Kidney glomerular epithelial cell (primary cell): ENCODE measurements at regions not wholly inside any gene's neighbourhood (a gene's known extent, or its start where the extent isn't known, plus 50 kb on each side); places are given as distances from the start of the nearest gene placed in this dataset.
"Not testable (repeated sequence)": the region's sequence is repeated elsewhere in the genome, so short reads cannot be mapped to it uniquely, and the experiment has no call there.

Source experiments
- DNase-seq: peaks from one replicate; lab custom pipeline; 2025; lab: John Stamatoyannopoulos, UW

DNA sequence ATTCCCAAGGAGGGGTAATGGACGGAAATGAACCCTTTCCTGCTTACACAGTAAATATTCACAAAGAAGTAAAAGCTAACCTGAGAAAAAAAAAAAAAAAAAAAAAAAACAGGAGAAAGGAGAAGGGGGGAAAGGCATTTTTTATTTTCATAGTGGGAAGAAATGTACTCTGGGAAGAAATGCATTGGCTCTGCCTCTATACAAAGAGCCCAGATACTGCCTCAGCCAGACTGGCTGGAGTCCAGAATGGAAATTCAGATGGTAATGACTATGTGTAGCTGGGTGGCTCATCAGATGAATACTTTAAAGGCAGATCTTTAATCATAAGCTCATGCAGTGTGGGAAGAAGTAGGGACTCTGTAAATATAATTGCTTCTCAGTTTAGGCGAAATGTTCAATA lies 124.9 kb upstream of the ZNF608 start:
- peak; percentile 12 for DNase-seq

DNA sequence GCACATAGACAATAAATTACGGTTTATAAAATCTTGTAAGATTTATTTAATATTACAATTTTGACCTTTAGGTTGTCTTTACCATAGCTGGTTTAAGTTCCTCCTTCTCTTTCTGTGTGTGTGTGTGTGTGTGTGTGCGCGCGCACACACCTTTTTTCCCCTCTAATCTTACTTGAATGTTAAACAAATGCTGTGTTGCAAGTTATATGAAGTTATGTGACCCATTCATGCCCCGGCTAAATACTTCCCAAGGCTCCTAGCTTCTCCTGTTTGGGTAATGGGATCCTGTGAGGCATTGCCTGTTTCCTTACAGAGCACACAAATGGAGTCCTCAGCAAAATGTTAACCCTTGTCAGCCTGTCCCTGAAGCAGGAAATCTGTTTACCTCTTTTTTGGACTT lies 125.6 kb upstream of the ZNF608 start:
- no peak for DNase-seq

DNA sequence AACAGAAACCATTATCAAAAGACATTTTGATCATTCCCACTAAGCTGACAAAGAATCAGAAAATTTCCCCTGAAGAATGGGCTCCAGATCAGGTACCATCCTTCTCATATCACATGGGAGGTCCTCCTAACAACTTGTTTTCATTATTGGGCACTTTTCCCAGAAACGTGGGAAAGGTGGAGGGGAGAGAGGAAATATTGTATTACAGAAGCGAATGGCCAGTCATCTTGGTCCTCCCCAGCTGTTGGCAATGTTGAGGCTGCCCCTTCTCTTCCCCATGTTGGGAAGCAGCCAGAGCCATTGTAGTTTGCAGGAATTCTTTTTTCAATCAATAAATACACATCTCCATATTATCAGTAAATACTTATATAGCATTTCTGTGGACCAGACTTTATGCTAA lies 126.2 kb upstream of the ZNF608 start:
- DNase-seq, result no peak

DNA sequence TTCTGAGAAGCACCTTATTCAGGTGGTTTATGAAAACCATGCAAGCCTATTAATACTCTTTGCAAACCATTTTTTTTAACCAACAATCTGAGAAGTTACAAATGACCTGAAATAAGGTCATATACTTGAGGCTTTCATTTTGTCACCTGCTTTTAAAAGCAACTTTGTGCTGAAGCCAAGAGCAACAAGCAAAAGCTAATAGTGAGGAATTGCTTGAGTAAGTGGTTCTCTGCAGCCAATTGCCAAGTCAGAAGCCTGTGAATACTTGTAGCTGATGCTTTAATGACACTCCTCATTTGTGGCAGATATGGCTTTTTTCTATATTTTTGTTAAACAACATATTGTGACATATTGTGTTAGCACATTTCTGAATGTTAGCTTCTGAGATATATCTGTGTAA lies 126.7 kb upstream of the ZNF608 start:
- DNase-seq, result no peak

DNA sequence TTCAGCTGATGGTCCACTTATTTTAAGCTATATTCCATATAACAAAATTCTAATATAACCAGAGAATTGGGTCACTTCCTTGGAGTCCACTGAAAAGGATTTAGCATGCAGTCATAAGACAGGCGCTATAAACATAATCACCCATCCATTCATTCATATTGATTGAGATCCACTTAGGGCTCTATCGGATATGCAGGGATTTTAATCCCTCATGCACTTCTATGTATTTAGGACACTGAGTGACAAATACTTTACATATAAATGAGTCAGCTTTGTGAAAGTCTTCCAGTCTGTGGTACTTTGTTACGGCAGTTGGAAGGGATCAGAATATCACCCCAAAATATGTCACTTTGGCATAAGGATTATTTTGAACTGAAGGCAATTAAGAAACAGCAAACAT lies 127.3 kb upstream of the ZNF608 start:
- DNase-seq, result no peak

DNA sequence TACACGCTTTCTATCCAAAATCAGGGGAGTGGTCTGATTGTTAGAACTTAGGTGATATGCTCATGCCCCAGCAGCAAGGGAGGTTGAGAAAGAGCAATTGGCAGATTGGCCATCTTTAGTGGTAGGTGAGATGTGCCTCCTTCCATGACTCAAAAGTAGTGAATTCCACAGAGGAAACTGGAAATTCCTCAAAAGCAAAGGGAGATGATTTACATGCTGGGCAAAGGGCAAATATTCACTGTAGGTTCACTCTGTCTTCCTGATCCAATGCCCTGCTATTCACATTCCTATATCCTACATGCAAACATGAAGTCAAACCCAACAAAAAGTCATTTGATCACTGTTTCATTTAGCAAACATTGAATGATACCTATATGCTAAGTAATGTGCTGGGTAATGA lies 130.1 kb upstream of the ZNF608 start:
- DNase-seq, result peak; percentile 21

DNA sequence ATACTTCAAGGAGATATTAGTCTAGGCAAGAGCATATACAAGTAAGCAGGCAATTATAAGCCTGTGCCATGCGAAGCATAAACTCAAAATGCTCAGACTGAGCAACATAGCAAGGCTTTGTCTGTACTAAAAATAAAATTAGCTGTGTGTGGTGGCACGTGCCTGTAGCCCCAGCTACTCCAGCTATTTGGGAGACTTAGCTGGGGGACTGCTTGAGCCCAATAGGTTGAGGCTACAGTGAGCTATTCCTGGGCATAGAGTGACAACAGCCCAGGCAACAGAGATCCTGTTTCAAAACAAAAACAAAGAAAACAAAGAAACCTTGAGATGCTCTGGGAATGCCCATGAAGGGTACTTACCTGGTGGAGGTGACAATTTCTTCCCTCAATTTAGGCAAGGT lies 130.5 kb upstream of the ZNF608 start:
- DNase-seq, result no peak

DNA sequence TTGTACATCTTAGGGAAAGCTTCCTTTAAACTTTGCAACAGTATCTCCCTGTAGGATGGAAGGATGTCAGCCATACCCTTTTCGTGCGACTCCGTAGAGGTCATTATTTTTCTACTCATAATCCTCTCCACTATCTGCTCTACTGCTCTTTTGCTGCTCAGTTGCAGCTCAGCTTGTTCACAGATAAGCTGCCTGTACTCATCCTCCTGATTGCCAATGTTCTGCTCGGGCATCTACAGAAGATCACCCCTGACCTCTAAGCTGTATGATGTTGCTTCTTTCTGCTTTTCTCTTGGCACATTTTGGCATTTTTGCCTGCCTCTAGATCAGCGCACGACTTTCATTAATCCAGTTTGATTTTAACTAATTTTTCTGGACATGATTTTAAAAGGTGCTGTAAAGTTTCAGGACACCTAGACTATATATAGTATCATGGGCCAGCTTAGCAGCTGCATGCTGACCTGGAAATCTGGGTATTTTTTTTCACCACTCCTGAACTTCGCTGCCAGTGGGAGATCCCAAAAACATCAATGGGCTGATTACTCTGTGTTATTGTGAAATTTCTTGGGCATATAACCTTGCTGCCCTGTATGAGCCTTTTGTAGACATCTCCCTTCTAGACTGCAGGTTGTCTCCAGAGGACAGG lies 131.2 kb upstream of the ZNF608 start:
- no peak for DNase-seq

DNA sequence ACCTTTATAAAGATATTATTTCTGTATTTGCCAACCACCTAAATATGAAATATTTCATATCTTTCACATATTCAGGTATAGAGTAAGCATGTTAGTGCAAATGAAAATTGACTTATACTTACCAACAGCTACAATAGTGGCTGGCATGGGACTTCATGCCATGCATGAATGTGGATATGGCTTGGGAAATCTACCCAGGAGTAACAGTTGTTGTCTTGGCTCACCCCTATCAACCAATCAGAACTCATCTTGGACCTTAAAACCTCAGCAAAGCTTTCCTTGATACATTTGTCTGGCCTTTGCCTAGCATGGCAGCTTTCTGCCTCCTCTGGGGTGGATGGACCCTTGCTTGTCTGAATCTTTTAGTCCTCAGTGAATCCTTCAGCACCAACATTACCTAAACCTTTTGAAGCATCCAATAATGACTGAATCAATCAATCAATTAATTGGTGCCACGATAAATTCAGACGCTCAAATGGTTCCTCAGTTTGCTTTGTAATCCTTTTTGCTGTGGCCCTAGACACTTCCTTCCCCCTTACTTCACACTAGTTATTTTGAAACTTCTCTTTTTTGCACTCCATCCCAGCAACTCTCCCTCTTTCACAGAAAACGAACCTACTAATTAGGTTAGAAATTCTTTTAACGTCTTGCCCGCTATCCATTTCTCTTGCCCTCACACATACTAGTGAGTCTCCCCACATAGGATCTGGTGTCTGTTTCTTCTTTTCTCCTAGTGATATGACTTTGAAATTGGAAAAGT lies 132.3 kb upstream of the ZNF608 start:
- DNase-seq, result no peak

DNA sequence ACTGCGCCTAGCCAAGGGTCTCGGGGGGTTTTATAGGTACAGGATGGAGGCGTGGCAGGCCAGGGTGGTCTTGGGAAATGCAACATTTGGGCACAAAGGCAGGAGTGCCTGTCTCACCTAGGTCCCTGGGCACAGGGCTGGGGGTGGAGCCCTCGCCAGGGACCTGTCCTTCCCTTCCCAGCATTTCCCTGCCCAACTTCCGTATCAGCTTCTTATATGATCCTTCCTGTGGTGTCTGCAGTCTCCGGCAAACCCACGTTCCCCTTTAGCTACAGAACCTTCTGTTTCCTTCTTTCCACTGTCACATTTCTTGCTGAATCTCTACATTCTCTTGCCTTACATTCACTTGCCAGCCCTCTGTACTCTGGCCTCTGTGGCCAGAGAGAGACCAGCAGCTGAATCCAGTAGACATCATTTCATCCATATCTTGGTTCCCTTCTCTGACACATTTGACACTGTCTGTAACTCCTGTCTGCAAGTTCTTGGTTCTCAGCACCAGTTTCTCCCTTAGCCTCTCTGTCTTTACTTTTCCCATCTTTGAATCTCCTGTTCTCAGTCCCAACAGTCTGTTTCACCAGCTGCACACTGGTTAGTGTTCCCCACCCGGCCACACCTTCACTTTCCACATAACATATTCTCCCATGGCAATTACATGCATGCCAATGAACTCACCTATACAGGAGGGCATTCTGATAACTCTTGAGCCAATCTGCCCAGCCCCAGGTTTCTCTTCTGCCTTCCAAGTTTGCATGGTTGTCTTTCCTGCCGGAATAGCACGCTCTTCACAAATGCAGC lies 134.7 kb upstream of the ZNF608 start:
- no peak for DNase-seq

DNA sequence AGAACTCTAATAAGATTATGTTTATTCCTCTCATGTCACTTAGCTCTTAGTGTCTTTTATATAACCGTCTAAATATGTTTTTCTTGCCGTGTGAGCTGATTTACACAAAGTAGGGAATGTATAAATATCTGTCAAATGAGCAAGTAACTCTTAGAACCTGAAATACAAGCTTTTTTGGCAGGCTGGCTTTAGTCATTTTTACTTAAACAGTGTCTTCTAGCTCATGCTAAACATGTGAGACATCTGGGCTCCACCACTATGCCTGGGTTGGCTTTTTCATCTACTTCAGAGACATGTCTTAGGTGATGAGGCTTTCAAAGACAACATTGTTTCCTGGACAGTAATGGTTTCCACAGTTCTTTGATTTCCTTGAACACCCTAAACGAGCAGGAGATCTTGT lies 137.2 kb upstream of the ZNF608 start:
- DNase-seq, result no peak

DNA sequence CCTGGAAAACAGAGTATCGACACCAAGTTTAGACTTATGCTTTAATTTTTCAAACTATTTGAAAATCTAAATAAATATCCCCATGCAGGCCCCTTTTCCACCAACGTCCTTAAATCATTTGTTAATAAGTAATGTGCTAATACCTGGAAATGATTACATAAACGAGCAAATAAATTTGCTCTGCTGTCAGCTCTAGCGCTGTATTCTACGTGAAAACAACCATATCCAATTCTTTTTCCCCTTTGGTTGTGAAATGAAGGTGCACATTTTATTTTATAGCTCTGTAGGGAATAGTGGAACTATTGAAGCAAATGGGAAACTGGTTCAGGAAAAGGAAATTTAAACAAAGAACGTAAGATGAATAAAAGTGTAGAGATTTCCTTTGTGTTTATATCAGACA lies 137.7 kb upstream of the ZNF608 start:
- DNase-seq, result no peak

DNA sequence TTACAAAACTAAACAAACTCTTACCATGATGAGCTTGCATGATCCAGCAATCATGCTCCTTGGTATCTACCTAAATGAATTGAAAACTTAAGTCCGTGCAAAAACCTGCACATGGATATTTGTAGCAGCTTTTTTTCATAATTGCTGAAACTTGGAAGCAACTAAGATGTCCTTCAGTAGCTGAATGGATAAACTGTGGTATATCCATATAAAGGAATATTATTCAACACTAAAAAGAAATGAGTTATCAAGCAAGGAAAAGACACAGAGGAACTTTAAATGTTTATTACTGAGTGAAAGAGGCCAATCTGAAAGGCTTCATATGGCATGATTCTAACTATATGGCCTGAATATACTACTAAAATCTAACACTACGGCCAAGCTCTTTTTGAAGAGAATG lies 139.1 kb upstream of the ZNF608 start:
- DNase-seq, result no peak

DNA sequence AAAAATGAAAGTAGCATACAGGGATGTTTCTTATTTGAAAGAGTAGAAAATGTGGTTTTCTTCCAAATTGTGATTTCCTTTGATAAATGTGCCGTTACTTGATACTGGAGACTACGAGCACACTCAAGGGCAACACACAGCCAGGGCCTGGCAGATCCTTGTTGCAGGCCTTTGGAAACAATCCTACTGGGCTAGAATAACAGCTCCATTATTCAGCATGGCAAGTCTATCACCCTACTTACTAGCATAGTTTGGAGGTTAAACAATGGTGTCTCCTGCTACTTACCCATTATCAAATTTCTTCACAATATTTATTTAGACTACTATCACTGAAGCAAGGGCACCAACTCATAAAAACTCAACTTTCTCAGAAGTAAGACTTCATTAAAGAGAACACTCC lies 140.8 kb upstream of the ZNF608 start:
- DNase-seq, result no peak

DNA sequence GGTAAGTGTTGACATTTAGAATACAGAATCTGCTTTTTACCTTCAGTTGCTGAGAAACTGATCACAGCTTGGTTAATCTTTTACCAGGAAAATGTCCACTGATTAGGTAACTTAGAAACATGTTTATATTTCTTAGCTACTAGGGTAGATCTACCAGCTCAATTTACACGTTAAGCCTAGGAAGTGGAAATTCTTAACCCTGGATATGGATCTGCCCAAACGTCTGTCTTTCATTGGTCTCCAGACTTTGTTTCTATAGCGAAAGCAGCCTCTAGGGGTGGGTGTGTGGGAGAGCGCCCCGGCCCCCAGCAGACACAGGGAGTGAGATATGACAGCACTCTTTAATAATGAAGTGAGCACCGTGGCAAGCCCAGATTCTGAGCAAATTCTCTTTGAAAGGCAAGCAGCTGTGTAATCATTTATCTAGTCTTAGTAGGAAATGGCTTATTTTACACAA lies 141.6 kb upstream of the ZNF608 start:
- peak; percentile 86 for DNase-seq

DNA sequence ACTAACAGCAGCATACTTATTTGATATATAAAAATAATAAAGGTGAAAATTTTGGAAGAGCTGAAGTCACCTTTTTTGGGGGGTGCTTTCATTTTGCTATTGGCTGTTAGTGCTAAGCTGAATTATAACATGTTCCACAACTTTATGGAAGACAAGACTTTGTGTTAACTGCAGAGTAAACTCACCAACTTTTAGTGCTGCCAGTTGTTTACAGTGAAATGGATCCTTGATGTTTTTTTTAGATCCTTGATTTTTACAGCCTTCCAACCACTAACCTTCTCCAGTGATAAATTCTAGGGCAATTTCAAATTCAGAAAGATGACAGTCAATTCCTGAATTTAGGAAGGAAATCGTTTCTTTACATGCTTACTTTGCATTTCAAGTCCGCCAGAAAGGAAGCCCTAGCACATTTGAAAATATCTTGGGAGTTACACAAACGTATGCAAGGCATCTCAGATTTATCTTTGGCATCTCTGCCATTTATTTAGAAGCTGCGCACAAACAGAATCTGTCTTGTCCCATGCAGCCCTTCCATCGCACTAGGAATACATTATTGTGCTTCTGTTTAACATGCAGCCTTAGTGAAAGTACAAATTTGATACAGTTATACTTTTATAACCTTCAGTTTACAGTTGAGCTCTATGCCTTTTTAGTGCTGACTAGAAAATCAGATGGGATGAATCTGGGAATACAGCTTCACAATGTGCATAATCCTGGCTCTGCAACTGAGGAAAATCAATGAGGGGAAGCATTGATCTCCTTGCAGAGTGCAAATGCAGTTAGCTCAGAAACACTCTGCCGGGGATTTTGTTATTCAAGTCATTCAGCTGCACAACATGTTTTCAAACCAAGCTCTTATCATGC lies 142.4 kb upstream of the ZNF608 start:
- DNase-seq, result no peak

DNA sequence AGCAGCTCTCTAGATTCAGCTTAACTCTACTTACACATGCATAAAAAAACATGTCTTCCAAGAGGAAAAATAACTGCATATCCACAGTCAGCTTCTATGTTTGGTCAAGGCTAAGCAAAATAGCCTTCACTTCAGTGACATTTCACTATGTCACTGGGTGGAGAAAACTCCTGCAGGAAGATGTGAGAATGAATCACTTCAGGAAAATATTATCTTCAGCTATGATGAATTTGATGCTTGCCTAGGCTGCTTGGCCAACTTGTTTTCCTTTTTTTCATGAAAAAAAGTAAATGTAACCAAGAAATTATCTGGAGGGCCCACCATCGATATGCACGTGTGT lies 143.0 kb upstream of the ZNF608 start:
- DNase-seq, result no peak

DNA sequence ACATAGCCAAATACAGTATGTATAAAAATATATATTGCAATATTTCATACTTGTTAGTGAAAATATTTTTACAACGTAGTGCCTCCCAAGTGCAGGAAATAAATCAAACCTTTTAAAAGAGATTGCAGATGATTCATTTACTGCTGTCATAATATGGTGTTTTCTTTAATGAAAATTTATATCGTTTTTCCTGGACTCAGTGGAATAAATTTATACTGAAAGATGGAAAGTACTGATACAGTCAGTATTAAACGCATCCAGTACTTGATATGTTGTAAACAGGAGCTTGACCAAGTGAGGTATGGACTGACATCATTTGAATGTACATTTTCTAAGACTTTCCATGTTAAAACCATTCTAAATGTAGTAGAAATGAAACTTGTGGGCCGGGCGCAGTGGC lies 143.4 kb upstream of the ZNF608 start:
- no peak for DNase-seq

DNA sequence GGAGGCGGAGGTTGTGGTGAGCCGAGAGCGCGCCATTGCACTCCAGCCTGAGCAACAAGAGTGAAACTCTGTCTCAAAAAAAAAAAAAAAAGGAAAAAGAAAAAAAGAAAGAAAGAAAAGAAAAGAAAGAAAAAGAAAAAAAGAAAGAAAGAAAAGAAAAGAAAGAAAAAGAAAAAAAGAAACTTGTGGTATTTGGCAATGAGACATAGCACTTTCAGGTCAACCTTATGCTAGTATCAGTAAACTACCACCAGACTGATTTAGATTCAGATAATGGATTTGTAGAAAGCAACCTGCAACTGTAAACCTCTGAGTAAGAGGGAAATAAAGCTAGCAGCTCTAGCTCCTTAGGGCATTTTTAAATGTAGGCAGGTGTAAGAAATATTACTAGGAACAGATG lies 144.0 kb upstream of the ZNF608 start:
- DNase-seq, result not testable (repeated sequence)

DNA sequence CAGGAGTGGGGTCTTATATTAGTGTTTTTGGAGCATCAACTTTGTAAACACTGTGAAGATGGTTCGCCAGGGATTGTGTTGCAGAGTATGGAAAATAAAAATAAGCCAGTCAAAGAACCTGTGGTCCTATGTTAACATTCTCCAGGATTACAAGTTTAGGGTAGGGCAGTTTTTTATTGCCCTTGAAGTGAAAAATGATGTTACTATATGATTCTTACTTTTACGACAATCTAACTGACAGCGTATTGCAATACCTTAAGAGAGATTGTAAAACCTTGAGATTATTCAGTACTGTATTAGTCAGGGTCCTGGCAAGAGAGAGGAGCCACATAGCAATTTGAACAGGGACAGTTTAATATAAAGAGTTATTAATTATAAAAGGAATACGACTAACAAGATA lies 144.7 kb upstream of the ZNF608 start:
- no peak for DNase-seq

DNA sequence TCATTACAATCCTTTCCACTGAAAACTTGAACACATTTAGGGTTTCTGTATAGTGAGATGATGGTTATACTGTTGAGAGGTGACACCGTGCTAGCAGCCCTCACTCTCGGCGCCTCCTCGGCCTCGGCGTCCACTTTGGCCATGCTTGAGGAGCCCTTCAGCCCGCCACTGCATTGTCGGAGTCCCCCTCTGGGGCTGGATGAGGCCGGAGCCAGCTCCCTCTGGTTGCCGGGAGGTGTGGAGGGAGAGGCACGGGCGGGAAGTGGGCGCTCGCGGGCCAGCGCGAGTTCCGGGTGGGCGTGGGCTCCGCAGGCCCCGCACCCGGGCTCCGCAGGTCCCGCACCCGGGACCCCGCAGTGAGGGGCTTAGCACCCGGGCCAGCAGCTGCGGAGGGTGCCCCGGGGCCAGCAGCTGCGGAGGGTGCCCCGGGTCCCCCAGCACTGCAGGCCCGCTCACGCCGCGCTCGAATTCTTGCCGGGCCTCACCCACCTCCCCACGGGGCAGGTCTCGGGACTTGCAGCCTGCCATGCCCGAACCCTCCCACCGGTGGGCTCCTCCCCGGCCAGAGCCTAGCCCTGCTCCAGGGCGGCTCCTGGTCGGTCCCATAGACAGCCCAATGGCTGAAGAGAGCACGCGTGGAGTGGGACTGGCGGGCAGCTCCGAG lies 145.9 kb upstream of the ZNF608 start:
- DNase-seq, result no peak

DNA sequence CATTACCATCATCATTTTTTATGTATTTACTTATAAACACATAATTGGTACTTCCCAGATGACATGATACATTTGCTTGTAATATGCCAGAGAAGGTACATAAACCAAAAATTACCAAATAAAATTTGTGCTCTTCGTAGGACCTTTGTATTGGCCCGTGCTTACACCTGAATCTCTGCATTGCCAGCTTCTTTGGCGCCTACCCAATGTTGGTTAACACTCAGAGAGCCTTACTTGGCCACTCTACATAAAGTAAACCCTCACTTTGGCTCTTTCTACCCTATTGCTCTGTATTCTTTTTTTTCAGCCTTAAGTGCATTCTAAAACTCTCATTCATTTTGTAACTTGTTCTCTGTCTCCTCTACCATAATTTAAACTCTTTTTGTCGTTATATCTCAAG lies 148.1 kb upstream of the ZNF608 start:
- no peak for DNase-seq
